Choroid plexus epithelial cell (primary cell): ENCODE measurements at regions not wholly inside any gene's neighbourhood (a gene's known extent, or its start where the extent isn't known, plus 50 kb on each side); places are given as distances from the start of the nearest gene placed in this dataset.

Source experiments
- DNase-seq: peaks from one replicate; pipeline ENCODE4 v3.0.0-alpha.2; 2010; ENCODE audit warnings: low read depth
- H3K4me3 ChIP-seq: 2 replicates; pipeline ENCODE4 v1.5.1; 2011; ENCODE audit warnings: low read depth, mild to moderate bottlenecking, control low read depth, low read length, moderate library complexity
- CTCF ChIP-seq: conservative IDR thresholded peaks from 2 replicates; pipeline ENCODE4 v1.5.1; 2011; ENCODE audit warnings: low read depth, mild to moderate bottlenecking, control low read depth, inconsistent platforms, low read length, moderate library complexity

GRCh38 chr22:26732284-26732683 is 74.9 kb downstream of the MIAT start:
- no peak for TF ChIP-seq CTCF
- DNase-seq = no peak
- H3K4me3 ChIP-seq = no peak overlapping the region

DNA sequence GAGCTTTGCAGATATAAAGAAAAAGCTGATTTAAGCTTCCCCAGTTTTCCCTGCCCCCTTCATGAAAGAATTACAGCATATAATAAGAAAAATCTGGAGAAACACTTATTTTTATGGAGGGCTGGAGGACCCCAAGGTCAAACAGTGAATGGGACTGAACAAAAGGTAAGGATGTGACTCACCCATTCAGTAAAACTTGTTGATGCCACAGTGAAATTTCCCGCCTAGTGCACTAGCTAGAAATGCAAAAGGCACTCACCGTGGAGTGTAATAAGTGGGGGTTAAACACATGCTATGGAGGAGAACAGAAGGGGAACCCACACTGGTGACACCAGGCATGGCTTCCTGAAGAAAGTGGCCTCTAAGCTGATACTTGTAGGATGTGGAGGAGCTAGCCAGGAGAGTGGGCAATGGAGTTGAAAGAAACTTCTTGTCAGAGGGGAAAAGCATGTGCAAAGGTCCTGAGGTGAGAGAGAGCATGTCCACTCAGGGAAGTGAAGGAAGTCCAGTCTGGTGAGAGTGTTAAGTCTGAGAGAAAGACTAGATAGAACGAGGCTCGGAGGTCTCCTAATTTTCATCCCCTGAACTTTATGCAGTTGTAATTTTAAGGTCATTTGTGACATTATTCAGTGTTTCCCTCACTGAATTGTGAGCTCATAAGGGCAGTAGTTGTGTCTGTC is 77.1 kb downstream of the MIAT start:
- no peak for TF ChIP-seq CTCF
- no peak for DNase-seq

DNA sequence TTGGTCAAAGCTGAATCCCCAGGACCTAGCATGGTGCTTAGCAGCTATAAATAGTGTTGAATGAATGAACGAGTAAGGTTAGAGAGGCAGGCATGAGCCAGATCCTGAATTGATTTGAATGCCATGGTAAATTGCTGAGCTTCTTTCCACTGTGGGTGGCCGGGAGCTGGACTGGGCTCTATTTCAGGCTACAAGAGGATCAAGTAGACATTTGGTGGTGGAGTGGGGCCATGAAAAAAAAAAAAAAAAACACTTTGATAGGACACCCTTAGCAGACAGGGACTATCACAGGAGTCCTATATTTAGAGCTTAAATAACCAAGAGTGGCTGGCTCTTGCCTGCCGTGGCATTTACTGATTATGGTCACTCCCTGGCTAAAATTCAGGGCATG is 77.6 kb downstream of the MIAT start:
- no peak for DNase-seq
- no peak for TF ChIP-seq CTCF
- H3K4me3 ChIP-seq = no peak overlapping the region

More for the DNA sequence above, 77.1 kb downstream of the MIAT start:
- no peak overlapping the region for H3K4me3 ChIP-seq

- DNase-seq = no peak
- H3K4me3 ChIP-seq = no peak overlapping the region
- TF ChIP-seq CTCF = no peak
Observed at GRCh38 chr22:26737262-26737661, 79.9 kb downstream of the MIAT start.

DNA sequence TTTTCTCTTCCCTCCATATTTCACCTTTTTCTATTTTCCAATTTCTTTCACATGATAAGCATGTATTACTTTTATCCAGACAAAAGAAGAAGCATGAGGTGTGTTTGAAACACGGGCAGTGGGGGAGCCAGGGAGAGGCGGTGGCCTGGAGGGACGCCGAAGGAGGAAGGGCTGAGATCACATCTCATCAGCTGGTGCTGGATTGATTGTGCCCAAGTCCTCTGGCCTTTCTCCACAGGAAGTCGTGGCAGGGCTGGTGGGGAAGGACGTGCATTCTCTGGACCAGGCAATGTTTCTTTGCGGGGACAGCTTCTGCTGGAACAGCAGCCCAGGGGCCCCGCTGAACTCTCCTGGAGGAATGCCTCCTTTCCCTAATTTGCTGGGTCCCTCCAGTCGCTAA is 82.9 kb downstream of the MIAT start:
- TF ChIP-seq CTCF = no peak
- no peak for DNase-seq
- no peak overlapping the region for H3K4me3 ChIP-seq

- DNase-seq = no peak
- TF ChIP-seq CTCF = no peak
- H3K4me3 ChIP-seq = no peak overlapping the region
Observed at GRCh38 chr22:26743149-26743548, 85.8 kb downstream of the MIAT start.
